ENCODE measurements at regions not wholly inside any gene's neighbourhood (a gene's known extent, or its start where the extent isn't known, plus 50 kb on each side); places are given as distances from the start of the nearest gene placed in this dataset.

GRCh38 chr4:96073461-96073860 lies 233.6 kb downstream of the PDHA2 start:
- no peak overlapping the region for H3K9ac ChIP-seq (ENCODE audit: control insufficient read depth, extremely low read depth, insufficient read depth, low read length)
- no peak overlapping the region for H3K4me2 ChIP-seq (ENCODE audit: control insufficient read depth, extremely low read depth, insufficient read depth, low read depth, low read length)
- FAIRE-seq, result no peak

GRCh38 chr4:96092151-96092705 lies 252.3 kb downstream of the PDHA2 start:
- Histone ChIP-seq H3K4me1 (ENCODE audit: control insufficient read depth, extremely low read depth, insufficient read depth, low read length) (no peaks in the 10 kb centered on the region), H3K4me3 (ENCODE audit: control insufficient read depth in 2 of 3, extremely low read depth in 1 of 3, insufficient read depth in 2 of 3, low read depth in 1 of 3, low read length in 3 of 3) (no peak overlapping the region), H3K9me3 (ENCODE audit: control insufficient read depth, low read depth, low read length) (no peaks in the 10 kb centered on the region), H3K9ac (ENCODE audit: control insufficient read depth, extremely low read depth, insufficient read depth, low read length) (no peak overlapping the region), H3K36me3 (ENCODE audit: control insufficient read depth in 2 of 2, extremely low read depth in 1 of 2, insufficient read depth in 2 of 2, low read length in 2 of 2) (no peaks in the 10 kb centered on the region), H4K20me1 (ENCODE audit: control insufficient read depth, extremely low read depth, insufficient read depth, low read length) (no peaks in the 10 kb centered on the region), H2AFZ (ENCODE audit: control insufficient read depth, low read length) (no peak overlapping the region), H3K9me1 (ENCODE audit: control insufficient read depth, extremely low read depth, insufficient read depth, low read length) (no peaks in the 10 kb centered on the region), H3K27me3 (ENCODE audit: control insufficient read depth, extremely low read depth, insufficient read depth, low read length) (no peaks in the 10 kb centered on the region), H3K27ac (ENCODE audit: control insufficient read depth, insufficient read depth, low read length) (no peak overlapping the region), H3K79me2 (ENCODE audit: control insufficient read depth, insufficient read depth, low read length) (no peaks in the 10 kb centered on the region), H3K4me2 (ENCODE audit: control insufficient read depth, extremely low read depth, insufficient read depth, low read depth, low read length) (no peak overlapping the region)
- no peak for FAIRE-seq
- no peak for DNase-seq (ENCODE audit: low read depth, low spot score)
- dilution Hi-C loops (cut with MboI; ENCODE audit: extremely low pct_ligation_motif_present, low sequenced_read_pairs), result no loop called here
- TF ChIP-seq, protein P1, sequence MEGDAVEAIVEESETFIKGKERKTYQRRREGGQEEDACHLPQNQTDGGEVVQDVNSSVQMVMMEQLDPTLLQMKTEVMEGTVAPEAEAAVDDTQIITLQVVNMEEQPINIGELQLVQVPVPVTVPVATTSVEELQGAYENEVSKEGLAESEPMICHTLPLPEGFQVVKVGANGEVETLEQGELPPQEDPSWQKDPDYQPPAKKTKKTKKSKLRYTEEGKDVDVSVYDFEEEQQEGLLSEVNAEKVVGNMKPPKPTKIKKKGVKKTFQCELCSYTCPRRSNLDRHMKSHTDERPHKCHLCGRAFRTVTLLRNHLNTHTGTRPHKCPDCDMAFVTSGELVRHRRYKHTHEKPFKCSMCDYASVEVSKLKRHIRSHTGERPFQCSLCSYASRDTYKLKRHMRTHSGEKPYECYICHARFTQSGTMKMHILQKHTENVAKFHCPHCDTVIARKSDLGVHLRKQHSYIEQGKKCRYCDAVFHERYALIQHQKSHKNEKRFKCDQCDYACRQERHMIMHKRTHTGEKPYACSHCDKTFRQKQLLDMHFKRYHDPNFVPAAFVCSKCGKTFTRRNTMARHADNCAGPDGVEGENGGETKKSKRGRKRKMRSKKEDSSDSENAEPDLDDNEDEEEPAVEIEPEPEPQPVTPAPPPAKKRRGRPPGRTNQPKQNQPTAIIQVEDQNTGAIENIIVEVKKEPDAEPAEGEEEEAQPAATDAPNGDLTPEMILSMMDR (optimal IDR thresholded peaks at IDR 0.05 in 1 of 3, IDR thresholded peaks at IDR 0.05 in 1 of 3, conservative IDR thresholded peaks at IDR 0.05 in 1 of 3; ENCODE audit: extremely low read depth in 1 of 3, insufficient read depth in 2 of 3, low read length in 3 of 3), result no peak
- no peak for TF ChIP-seq EZH2 (IDR thresholded peaks at IDR 0.05; ENCODE audit: low read length)

More at GRCh38 chr4:96073461-96073860, 233.6 kb downstream of the PDHA2 start:
- Histone ChIP-seq H2AFZ (ENCODE audit: control insufficient read depth, low read length) (no peak overlapping the region), H3K9me1 (ENCODE audit: control insufficient read depth, extremely low read depth, insufficient read depth, low read length) (no peaks in the 10 kb centered on the region), H3K4me1 (ENCODE audit: control insufficient read depth, extremely low read depth, insufficient read depth, low read length) (no peaks in the 10 kb centered on the region), H3K9me3 (ENCODE audit: control insufficient read depth, low read depth, low read length) (no peaks in the 10 kb centered on the region), H3K4me3 (ENCODE audit: control insufficient read depth in 2 of 3, extremely low read depth in 1 of 3, insufficient read depth in 2 of 3, low read depth in 1 of 3, low read length in 3 of 3) (no peak overlapping the region), H3K27ac (ENCODE audit: control insufficient read depth, insufficient read depth, low read length) (no peak overlapping the region), H4K20me1 (ENCODE audit: control insufficient read depth, extremely low read depth, insufficient read depth, low read length) (no peaks in the 10 kb centered on the region), H3K79me2 (ENCODE audit: control insufficient read depth, insufficient read depth, low read length) (no peaks in the 10 kb centered on the region), H3K27me3 (ENCODE audit: control insufficient read depth, extremely low read depth, insufficient read depth, low read length) (no peaks in the 10 kb centered on the region), H3K36me3 (ENCODE audit: control insufficient read depth in 2 of 2, extremely low read depth in 1 of 2, insufficient read depth in 2 of 2, low read length in 2 of 2) (no peaks in the 10 kb centered on the region)
- TF ChIP-seq EZH2 (IDR thresholded peaks at IDR 0.05; ENCODE audit: low read length), result no peak
- TF ChIP-seq, protein P1 (optimal IDR thresholded peaks at IDR 0.05 in 1 of 3, IDR thresholded peaks at IDR 0.05 in 1 of 3, conservative IDR thresholded peaks at IDR 0.05 in 1 of 3; ENCODE audit: extremely low read depth in 1 of 3, insufficient read depth in 2 of 3, low read length in 3 of 3), result no peak
- dilution Hi-C loops (cut with MboI; ENCODE audit: extremely low pct_ligation_motif_present, low sequenced_read_pairs), result no loop called here
- DNase-seq (ENCODE audit: low read depth, low spot score), result no peak

Measured in keratinocyte (primary cell).